Peyer's patch (tissue), 4 donors: ENCODE measurements at regions not wholly inside any gene's neighbourhood (a gene's known extent, or its start where the extent isn't known, plus 50 kb on each side); places are given as distances from the start of the nearest gene placed in this dataset.

Experiments
- CTCF ChIP-seq, 6 experiments: fragments of 450-650 bp in 4 of 6; fragments of 200-600 bp in 2 of 6; sonication (generic) in 1 of 6; IDR thresholded peaks; one replicate each; pipeline ENCODE4 v1.5.1; 2017 to 2019; ENCODE audit warnings: antibody characterized with exemption in 6 of 6, mild to moderate bottlenecking in 3 of 6, moderate library complexity in 1 of 6
- POLR2A ChIP-seq, 2 donors: fragments of 450-650 bp; IDR thresholded peaks; one replicate each; pipeline ENCODE4 v1.5.1; 2017; ENCODE audit warnings: antibody characterized with exemption in 2 of 2, mild to moderate bottlenecking in 2 of 2, moderate library complexity in 2 of 2

DNA sequence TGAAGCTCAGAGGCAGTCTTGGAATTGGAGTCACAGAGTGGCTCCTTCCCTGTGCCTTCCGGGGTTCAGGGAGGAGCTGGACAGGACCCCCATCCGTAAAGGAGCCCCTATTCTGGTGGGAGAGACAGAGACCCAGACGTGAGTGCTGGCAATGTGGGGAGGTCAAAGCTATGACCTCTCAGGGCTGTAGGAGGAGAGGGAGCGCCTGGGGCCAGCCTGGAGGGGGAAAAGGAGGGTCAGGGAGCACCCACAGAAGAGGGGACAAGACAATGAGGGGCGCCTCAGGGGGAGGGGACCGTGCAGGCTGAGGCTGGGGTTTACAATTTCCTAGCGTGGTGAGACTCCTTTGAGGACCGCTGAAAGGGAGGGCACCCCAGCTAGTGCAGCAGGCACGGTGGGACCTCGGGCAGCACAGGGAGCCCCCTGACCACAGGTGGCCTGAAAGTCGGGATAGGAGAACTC is 97.9 kb upstream of the LRPAP1 start:
- TF ChIP-seq CTCF (IDR thresholded peaks at IDR 0.05) (no peak), POLR2A (IDR thresholded peaks at IDR 0.05) (no peak)
